ENCODE measurements at regions not wholly inside any gene's neighbourhood (a gene's known extent, or its start where the extent isn't known, plus 50 kb on each side); places are given as distances from the start of the nearest gene placed in this dataset.
"Not testable (repeated sequence)": the region's sequence is repeated elsewhere in the genome, so short reads cannot be mapped to it uniquely, and the experiment has no call there.

DNA sequence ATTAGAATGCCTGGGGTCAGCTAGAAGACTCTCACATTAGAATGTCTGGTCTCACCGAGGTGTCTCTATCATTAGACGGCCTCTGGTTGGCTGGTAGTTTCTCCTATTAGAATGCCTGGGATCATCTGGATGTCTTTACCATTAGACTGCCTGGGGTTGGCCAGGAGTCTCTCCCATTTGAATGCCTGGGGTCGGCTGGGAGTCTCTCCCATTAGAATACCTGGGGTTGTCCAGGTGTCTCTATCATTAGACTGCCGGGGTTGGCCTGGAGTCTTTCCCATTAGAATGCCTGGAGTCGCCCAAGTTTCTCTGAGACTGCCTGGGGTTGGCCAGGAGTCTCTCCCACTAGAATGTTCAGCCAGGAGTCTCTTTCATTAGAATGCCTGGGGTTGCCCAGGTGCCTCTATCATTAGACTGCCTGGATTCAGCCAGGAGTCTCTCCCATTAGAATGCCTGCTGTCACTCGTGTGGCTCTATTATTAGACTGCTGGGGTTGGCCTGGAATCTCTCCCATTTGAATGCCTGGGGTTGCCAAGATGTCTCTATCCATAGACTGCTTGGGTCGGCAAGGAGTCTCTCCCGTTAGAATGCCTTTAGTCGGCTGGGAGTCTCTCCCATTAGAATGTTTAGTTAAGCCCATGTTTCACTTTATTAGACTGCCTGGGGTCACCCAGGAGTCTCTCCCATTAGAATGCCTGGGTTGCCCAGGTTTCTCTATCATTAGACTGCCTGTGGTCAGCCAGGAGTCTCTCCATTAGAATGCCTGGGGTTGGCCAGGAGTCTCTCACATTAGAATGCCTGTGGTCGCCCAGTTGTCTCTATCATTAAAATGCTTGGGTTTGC lies 1467.8 kb downstream of the UQCRFS1 start:
- no peak for DNase-seq

DNA sequence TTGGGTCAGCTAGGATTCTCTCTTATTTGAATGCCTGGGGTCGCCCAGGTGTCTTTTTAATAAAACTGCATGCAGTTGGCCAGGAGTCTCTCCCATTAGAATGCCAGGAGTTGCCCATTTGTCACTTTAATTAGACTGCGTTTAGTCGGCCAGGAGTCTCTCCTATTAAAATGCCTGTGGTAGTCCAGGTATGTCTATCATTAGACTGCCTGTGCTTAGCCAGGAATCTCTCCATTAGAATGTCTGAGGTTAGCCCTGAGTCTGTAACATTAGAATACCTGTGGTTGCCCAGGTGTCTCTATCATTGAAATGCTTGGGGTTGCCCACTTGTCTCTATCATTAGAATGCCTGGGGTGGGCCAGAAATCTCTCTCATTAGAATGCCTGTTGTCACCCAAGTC lies 1470.9 kb downstream of the UQCRFS1 start:
- DNase-seq = no peak

DNA sequence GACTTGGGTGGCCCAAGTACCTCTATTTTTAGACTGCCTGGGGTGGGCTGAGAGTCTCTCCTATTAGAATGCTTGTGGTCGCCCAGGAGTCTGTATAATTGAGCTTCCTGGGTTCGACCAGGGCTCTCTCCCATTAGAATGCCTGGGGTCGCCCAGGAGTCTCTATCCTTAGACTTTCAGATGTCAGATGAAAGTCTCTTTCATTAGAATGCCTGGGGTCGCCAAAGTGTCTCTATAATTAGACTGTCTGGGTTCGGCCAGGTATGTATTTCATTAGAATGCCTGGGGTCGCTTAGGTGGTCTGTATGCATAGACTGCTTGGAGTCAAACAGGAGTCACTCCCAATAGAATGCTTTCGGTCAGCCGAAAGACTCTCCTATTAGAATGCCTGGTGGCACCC lies 1471.7 kb downstream of the UQCRFS1 start:
- DNase-seq = no peak

GRCh38 chr19:27740396-27740795 lies 1472.6 kb downstream of the UQCRFS1 start:
- DNase-seq = no peak

DNA sequence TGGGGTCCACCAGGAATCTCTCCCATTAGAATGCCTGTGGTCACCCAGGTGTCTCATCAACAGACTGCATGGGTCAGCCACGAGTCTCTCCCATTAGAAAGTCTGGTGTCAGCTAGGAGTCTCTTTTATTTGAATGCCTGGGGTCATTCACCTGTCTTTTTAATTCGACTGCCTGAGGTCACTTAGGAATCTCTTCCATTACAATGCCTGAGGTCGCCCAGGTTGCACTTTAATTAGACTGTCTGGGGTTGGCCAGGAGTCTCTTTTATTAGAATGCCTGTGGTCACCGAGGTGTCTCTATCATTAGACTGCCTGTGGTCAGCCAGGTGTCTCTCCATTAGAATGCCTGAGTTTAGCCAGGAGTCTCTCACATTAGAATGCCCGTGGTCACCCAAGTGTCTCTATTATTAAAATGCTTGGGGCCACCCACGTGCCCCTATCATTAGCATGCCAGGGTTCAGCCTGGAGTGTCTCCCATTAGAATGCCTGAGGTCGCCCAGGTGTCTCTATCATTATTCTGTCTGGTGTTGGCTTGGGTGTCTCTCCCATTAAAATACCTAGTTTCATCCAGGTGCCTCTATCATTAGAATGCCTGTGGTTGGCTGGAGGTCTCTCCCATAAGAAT lies 1474.3 kb downstream of the UQCRFS1 start:
- no peak for DNase-seq

GRCh38 chr19:27736225-27736624 lies 1476.7 kb downstream of the UQCRFS1 start:
- DNase-seq = no peak

DNA sequence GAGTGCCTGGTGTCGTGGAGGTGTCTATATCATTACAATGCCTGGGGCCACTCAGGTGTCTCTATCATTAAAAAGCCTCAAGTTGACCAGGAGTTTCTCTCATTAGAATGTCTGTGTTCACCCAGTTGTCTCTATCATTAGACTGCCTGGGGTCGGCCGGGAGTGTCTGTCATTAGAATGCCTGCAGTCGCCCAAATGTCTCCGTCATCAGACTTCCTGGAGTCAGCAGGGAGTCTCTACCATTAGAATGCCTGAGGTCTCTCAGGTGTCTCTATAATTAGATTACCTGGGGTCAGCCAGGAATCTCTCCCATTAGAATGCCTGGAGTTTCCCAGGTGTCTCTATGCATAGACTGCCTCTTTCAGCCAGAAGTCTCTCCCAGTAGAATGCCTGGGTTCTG lies 1477.6 kb downstream of the UQCRFS1 start:
- no peak for DNase-seq

DNA sequence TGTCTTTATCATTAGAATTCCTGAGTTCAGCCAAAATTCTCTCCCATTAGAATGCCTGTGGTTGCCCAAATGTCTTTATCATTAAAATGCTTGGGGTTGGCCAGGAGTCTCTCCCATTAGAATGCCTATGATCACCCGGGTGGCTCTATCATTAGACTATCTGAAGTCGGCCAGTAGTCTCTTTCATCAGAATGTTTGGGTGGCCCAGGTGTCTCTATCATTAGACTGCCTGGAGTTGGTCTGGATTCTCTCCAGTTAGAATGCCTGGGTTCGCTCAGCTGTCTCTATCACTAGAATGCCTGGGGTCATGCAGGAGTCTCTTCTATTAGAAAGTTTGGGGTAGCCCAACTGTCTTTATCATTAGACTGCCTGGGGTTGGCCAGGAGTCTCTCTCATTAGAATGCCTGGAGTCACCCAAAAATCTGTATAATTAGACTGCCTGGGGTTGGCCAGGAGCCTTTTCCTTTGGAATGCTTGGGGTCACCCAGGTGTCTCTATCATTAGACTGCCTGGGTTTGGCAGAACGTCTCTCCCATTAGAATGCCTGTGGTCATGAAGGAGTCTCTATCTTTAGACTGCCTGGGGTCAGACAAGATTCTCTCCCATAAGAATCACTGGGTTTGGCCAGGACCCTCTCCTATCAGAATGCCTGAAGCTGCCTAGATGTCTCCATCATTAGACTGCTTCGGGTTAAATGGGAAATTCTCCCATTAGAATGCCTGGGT lies 1478.3 kb downstream of the UQCRFS1 start:
- no peak for DNase-seq

GRCh38 chr19:27733551-27734266 lies 1479.2 kb downstream of the UQCRFS1 start:
- DNase-seq = no peak

DNA sequence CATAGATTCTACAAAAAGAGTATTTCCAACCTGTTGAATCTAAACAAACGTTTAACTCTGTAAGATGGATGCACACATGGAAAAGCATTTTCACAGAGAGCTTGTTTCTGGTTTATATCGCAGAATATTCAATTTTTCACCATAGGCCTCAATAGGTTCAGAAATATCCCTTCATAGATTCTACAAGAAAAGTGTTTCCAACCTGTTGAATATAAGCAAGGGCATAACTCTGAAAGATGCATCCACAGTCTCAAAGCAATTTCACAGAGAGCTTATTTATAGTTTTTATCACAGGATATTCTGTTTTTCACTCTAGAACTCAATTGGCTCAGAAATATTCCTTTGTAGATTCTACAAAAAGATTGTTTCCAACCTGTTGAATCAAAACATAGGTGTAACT lies 1483.6 kb downstream of the UQCRFS1 start:
- DNase-seq = no peak

DNA sequence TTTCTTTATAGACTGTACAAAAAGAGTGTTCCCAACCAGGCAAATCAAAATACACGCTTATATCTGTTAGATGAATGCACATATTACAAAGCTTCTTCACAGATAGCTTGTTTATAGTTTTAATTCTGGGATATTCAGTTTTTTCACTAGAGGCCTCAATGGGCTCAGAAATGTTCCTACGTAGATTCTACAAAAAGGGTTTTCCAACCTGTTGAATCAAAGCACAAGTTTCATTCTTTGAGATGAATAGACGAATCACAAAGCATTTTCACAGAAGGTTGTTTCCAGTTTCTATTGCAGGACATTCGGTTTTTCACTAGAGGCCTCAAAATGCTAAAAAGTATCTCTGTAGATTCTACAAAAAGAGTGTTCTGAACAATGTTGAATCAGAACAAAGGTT lies 1490.3 kb downstream of the UQCRFS1 start:
- no peak for DNase-seq

GRCh38 chr19:27720155-27720554 lies 1492.8 kb downstream of the UQCRFS1 start:
- no peak for DNase-seq

- DNase-seq = no peak
These were observed 1493.9 kb downstream of the UQCRFS1 start for GRCh38 chr19:27719034-27719433.

- DNase-seq = no peak
These were observed 1494.7 kb downstream of the UQCRFS1 start for GRCh38 chr19:27718234-27718633.

GRCh38 chr19:27717825-27718224 lies 1495.1 kb downstream of the UQCRFS1 start:
- no peak for DNase-seq

DNA sequence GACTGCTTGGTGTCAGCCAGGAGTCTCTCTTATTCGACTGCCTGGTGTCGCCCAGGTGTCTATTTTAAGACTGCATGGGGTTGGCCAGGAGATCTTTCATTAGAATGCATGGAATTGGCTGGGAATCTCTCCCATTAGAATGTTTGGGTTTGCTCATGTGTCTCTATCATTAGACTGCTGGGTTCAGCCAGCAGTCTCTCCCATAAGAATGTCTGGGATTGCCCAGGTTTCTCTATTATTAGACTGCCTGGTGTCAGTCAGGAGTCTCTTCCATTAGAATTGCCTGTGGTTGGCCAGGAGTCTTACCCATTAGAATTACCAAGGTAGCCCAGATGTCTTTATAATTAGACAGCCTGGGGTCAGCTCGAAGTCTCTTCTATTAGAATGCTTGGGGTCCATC lies 1496.0 kb downstream of the UQCRFS1 start:
- no peak for DNase-seq

DNA sequence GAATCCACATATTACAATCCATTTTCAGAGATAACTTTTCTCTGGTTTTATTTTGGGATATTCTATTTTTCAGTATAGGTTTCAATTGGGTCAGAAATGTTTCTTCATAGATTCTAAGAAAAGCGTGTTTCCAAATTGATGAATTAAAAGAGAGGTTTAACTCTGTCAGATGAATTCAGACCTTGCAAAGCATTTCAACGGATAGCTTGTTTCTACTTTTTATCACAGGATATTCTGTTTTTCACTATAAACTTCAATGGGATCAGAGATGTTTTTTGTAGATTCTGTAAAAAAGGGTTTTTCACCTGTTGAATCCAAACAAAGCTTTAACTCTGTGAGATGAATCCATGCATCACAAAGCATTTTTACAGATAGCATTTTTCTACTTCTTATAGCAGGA lies 1498.1 kb downstream of the UQCRFS1 start:
- DNase-seq = no peak

- no peak for DNase-seq
These were observed 1503.5 kb downstream of the UQCRFS1 start for GRCh38 chr19:27709496-27709895.

- DNase-seq = not testable (repeated sequence)
These were observed 1504.0 kb downstream of the UQCRFS1 start for GRCh38 chr19:27708986-27709385.

DNA sequence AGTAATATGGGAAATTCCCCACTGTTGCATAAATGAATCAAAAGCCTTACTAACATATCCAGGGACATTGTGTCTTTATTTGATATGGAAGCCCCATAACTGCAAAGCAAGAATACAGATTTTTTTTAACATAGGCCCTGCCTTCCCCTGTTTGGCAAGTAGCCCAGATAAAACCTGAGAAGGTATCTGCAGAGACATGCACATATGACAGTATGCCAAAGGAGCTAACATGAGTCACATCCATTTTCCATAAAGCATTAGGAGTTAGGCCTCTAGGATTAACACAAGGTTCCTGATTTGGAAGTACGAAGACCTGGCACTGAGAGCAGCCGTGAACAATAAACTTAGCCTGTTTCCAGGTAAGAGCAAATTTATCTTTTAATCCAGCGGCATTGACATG lies 1505.9 kb downstream of the UQCRFS1 start:
- not testable (repeated sequence) for DNase-seq

GRCh38 chr19:27705896-27706295 lies 1507.1 kb downstream of the UQCRFS1 start:
- DNase-seq = no peak

GRCh38 chr19:27694361-27695055 lies 1518.4 kb downstream of the UQCRFS1 start:
- no peak for DNase-seq
